ENCODE measurements at regions not wholly inside any gene's neighbourhood (a gene's known extent, or its start where the extent isn't known, plus 50 kb on each side); places are given as distances from the start of the nearest gene placed in this dataset.

GRCh38 chr1:88104886-88105285 is 579.2 kb upstream of the PKN2 start:
- DNase-seq: no peak

GRCh38 chr1:88111816-88112215 is 572.3 kb upstream of the PKN2 start:
- no peak for DNase-seq

- no peak for DNase-seq
Observed at GRCh38 chr1:88117597-88117996, 566.5 kb upstream of the PKN2 start.

- DNase-seq: no peak
Observed at GRCh38 chr1:88118176-88118845, 565.8 kb upstream of the PKN2 start.

- DNase-seq: no peak
Observed at GRCh38 chr1:88124614-88125013, 559.5 kb upstream of the PKN2 start.

GRCh38 chr1:88126467-88126866 is 557.6 kb upstream of the PKN2 start:
- DNase-seq: no peak

- DNase-seq: no peak
Observed at GRCh38 chr1:88133991-88134390, 550.1 kb upstream of the PKN2 start.

- no peak for DNase-seq
Observed at GRCh38 chr1:88134983-88135921, 548.8 kb upstream of the PKN2 start.

GRCh38 chr1:88139633-88140032 is 544.4 kb upstream of the PKN2 start:
- DNase-seq: no peak

GRCh38 chr1:88140325-88140724 is 543.7 kb upstream of the PKN2 start:
- no peak for DNase-seq

- DNase-seq: no peak
Observed at GRCh38 chr1:88141499-88142074, 542.5 kb upstream of the PKN2 start.

GRCh38 chr1:88145752-88146151 is 538.3 kb upstream of the PKN2 start:
- no peak for DNase-seq

GRCh38 chr1:88149686-88150085 is 534.4 kb upstream of the PKN2 start:
- no peak for DNase-seq

GRCh38 chr1:88150330-88150729 is 533.7 kb upstream of the PKN2 start:
- DNase-seq: no peak

GRCh38 chr1:88163187-88163586 is 520.9 kb upstream of the PKN2 start:
- no peak for DNase-seq

GRCh38 chr1:88168126-88168525 is 515.9 kb upstream of the PKN2 start:
- DNase-seq: no peak

GRCh38 chr1:88169139-88169538 is 514.9 kb upstream of the PKN2 start:
- DNase-seq: no peak

- no peak for DNase-seq
Observed at GRCh38 chr1:88169939-88170338, 514.1 kb upstream of the PKN2 start.

- DNase-seq: no peak
Observed at GRCh38 chr1:88175120-88175630, 508.9 kb upstream of the PKN2 start.

- DNase-seq: no peak
Observed at GRCh38 chr1:88175631-88176226, 508.3 kb upstream of the PKN2 start.

- no peak for DNase-seq
Observed at GRCh38 chr1:88179943-88180342, 504.1 kb upstream of the PKN2 start.

- peak; percentile 52 for DNase-seq
Observed at GRCh38 chr1:88180449-88181108, 503.5 kb upstream of the PKN2 start.

GRCh38 chr1:88186911-88187310 is 497.2 kb upstream of the PKN2 start:
- DNase-seq: no peak

All from stimulated activated CD4-positive, alpha-beta T cell treated with anti-CD3 and anti-CD28 coated beads, Interleukin-4, amount 100 ng/mL, for 24 hours (primary cell).